ENCODE measurements at regions not wholly inside any gene's neighbourhood (a gene's known extent, or its start where the extent isn't known, plus 50 kb on each side); places are given as distances from the start of the nearest gene placed in this dataset.

- Histone ChIP-seq H3K9ac (ENCODE audit: low read length) (no peak overlapping the region), H3K4me3 (ENCODE audit: low read length) (no peak overlapping the region), H3K27ac (ENCODE audit: low read length) (no peak overlapping the region), H3K9me3 (ENCODE audit: insufficient read depth, low read length) (no peaks in the 10 kb centered on the region), H3K27me3 (ENCODE audit: low read depth, low read length) (peaks cover 22% of the 10 kb centered on the region), H3K4me2 (ENCODE audit: low read length) (no peak overlapping the region), H3K36me3 (replicated peaks; ENCODE audit: low read depth, low read length) (no peaks in the 10 kb centered on the region), H3K79me2 (ENCODE audit: low read length) (no peaks in the 10 kb centered on the region), H4K20me1 (ENCODE audit: insufficient read depth, low read length) (no peaks in the 10 kb centered on the region), H3K4me1 (ENCODE audit: low read length) (no peaks in the 10 kb centered on the region), H2AFZ (ENCODE audit: low read depth, low read length) (no peak overlapping the region)
- TF ChIP-seq, protein P1, sequence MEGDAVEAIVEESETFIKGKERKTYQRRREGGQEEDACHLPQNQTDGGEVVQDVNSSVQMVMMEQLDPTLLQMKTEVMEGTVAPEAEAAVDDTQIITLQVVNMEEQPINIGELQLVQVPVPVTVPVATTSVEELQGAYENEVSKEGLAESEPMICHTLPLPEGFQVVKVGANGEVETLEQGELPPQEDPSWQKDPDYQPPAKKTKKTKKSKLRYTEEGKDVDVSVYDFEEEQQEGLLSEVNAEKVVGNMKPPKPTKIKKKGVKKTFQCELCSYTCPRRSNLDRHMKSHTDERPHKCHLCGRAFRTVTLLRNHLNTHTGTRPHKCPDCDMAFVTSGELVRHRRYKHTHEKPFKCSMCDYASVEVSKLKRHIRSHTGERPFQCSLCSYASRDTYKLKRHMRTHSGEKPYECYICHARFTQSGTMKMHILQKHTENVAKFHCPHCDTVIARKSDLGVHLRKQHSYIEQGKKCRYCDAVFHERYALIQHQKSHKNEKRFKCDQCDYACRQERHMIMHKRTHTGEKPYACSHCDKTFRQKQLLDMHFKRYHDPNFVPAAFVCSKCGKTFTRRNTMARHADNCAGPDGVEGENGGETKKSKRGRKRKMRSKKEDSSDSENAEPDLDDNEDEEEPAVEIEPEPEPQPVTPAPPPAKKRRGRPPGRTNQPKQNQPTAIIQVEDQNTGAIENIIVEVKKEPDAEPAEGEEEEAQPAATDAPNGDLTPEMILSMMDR (IDR thresholded peaks at IDR 0.05; ENCODE audit: low read depth, low read length): no peak
- TF ChIP-seq EZH2phosphoT487 (IDR thresholded peaks at IDR 0.05; ENCODE audit: low read depth): no peak
Observed at GRCh38 chr17:83187782-83188311, 108.4 kb downstream of the METRNL start.

DNA sequence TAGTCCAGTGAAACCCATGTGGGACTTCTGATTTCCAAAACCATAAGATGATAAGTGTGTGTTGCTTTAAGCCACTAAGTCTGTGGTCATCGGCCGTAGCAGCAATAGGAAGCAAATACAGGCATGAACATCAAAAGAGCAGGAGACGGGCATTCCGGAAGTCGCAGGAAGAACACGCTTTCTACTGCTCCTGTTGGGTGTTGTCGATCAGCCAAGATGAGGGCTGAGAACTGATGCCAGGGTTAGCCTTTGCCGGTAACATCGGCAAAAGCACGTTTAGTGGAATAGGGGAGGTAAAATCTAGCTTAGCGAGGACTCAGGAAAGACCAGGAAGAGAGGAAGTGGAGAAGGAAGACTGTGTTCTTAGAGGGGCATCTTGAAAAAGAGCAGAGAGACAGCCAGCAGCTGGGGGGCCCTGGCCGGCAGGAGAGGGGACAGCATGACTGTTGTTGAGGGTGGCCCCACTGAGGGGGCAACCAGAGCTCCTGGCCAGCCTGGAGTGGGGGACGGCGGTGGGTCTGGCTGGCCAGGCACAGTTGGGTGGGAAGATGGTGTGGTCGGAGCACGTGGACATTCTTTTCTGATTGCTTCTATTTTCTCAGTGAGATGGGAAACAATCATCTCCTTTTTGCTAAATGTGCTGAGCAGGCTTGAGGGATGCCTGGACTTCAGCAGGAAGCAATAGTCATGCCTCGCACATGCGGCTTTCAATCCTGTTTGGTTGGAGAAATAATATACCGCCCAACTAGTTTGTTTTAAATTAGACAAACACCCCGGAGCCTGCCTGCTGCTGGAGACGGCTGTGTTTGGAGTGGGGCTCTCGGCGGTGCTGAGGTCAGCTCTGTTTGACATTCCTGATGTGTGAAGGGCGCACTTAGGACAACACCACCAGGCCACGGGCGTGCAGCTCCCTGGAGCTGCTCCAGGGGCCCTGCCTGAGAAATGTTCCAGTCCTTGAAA lies 109.9 kb downstream of the METRNL start:
- Histone ChIP-seq H3K36me3 (replicated peaks; ENCODE audit: low read depth, low read length) (no peaks in the 10 kb centered on the region), H3K4me3 (ENCODE audit: low read length) (no peak overlapping the region), H3K27me3 (ENCODE audit: low read depth, low read length) (peaks cover 17% of the 10 kb centered on the region), H2AFZ (ENCODE audit: low read depth, low read length) (no peak overlapping the region), H3K9ac (ENCODE audit: low read length) (no peak overlapping the region), H3K4me1 (ENCODE audit: low read length) (no peaks in the 10 kb centered on the region), H3K79me2 (ENCODE audit: low read length) (no peaks in the 10 kb centered on the region), H3K4me2 (ENCODE audit: low read length) (no peak overlapping the region), H3K27ac (ENCODE audit: low read length) (no peak overlapping the region), H3K9me3 (ENCODE audit: insufficient read depth, low read length) (no peaks in the 10 kb centered on the region), H4K20me1 (ENCODE audit: insufficient read depth, low read length) (no peaks in the 10 kb centered on the region)
- TF ChIP-seq, protein P1 (IDR thresholded peaks at IDR 0.05; ENCODE audit: low read depth, low read length): no peak
- TF ChIP-seq EZH2phosphoT487 (IDR thresholded peaks at IDR 0.05; ENCODE audit: low read depth): no peak

DNA sequence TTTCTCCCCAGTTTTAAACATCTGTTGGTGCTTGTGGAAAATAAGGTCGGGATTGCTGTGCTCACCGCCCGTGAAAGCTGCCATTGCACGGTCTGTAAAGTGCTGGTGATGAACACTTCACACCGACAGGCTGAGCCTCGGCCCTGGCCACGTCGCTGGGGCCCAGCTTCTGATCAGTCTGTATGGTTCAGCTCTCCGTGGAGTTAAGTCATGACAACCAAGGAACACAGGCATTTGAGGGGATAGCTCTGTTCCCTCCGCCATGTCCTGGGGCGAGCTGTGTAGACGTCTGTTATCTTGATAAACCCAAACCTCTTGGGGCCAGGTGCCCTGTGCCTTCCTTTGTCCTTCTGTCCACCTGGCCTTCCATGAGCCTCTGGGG lies 110.6 kb downstream of the METRNL start:
- Histone ChIP-seq H3K79me2 (ENCODE audit: low read length) (no peaks in the 10 kb centered on the region), H3K27ac (ENCODE audit: low read length) (no peak overlapping the region), H3K9me3 (ENCODE audit: insufficient read depth, low read length) (no peaks in the 10 kb centered on the region), H3K27me3 (ENCODE audit: low read depth, low read length) (peaks cover 10% of the 10 kb centered on the region), H3K4me2 (ENCODE audit: low read length) (no peak overlapping the region), H3K9ac (ENCODE audit: low read length) (no peak overlapping the region), H3K4me3 (ENCODE audit: low read length) (no peak overlapping the region), H3K4me1 (ENCODE audit: low read length) (no peaks in the 10 kb centered on the region), H3K36me3 (replicated peaks; ENCODE audit: low read depth, low read length) (no peaks in the 10 kb centered on the region), H4K20me1 (ENCODE audit: insufficient read depth, low read length) (no peaks in the 10 kb centered on the region), H2AFZ (ENCODE audit: low read depth, low read length) (no peak overlapping the region)
- no peak for TF ChIP-seq EZH2phosphoT487 (IDR thresholded peaks at IDR 0.05; ENCODE audit: low read depth)
- TF ChIP-seq, protein P1 (IDR thresholded peaks at IDR 0.05; ENCODE audit: low read depth, low read length): no peak

DNA sequence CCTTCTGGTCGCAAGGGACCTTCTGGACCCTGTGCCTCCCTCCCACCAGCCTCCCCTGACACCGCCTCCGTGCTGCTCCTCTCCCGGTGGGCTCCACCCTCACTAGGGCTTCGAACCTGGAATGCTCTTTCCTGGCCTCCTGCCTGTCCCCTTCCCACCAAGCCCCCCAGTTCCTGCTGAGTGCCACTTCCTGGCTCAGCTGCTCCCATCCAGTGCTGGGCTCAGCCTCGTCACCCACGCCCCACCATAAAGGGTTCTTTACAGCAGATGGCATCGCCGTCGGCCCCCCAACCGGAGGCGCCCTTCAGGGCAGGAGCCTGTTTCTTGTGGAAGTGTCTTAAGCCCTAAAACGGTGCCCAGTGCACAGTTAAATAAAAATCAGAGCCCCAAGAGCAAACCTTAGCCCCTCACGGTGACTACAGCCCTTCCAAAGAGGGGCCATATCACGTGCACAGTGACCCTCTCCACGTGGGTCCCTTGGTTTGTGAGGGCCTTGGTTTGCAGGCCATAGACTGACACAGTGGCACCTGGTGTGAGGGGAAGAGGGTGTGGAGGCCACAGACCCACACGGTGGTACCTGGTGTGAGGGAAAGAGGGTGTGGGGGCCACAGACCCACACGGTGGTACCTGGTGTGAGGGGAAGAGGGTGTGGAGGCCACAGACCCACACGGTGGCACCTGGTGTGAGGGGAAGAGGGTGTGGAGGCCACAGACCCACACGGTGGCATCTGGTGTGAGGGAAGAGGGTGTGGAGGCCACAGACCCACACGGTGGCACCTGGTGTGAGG lies 111.4 kb downstream of the METRNL start:
- H3K9ac ChIP-seq (ENCODE audit: low read length): no peak overlapping the region
- no peak overlapping the region for H2AFZ ChIP-seq (ENCODE audit: low read depth, low read length)
- no peaks in the 10 kb centered on the region for H3K79me2 ChIP-seq (ENCODE audit: low read length)
- H3K9me3 ChIP-seq (ENCODE audit: insufficient read depth, low read length): no peaks in the 10 kb centered on the region
- no peak overlapping the region for H3K4me3 ChIP-seq (ENCODE audit: low read length)
- H3K27ac ChIP-seq (ENCODE audit: low read length): no peak overlapping the region
- TF ChIP-seq EZH2phosphoT487 (IDR thresholded peaks at IDR 0.05; ENCODE audit: low read depth): no peak
- TF ChIP-seq, protein P1 (IDR thresholded peaks at IDR 0.05; ENCODE audit: low read depth, low read length): no peak
- no peaks in the 10 kb centered on the region for H4K20me1 ChIP-seq (ENCODE audit: insufficient read depth, low read length)
- H3K4me1 ChIP-seq (ENCODE audit: low read length): no peaks in the 10 kb centered on the region
- no peaks in the 10 kb centered on the region for H3K36me3 ChIP-seq (replicated peaks; ENCODE audit: low read depth, low read length)
- H3K27me3 ChIP-seq (ENCODE audit: low read depth, low read length): 0 out of 2 replicates have a peak, but pooled peaks cover 6% of the 10 kb centered on the region
- no peak overlapping the region for H3K4me2 ChIP-seq (ENCODE audit: low read length)

Data from OCI-LY3 (cell line).